ENCODE measurements at regions not wholly inside any gene's neighbourhood (a gene's known extent, or its start where the extent isn't known, plus 50 kb on each side); places are given as distances from the start of the nearest gene placed in this dataset.
"Not testable (repeated sequence)": the region's sequence is repeated elsewhere in the genome, so short reads cannot be mapped to it uniquely, and the experiment has no call there.

DNA sequence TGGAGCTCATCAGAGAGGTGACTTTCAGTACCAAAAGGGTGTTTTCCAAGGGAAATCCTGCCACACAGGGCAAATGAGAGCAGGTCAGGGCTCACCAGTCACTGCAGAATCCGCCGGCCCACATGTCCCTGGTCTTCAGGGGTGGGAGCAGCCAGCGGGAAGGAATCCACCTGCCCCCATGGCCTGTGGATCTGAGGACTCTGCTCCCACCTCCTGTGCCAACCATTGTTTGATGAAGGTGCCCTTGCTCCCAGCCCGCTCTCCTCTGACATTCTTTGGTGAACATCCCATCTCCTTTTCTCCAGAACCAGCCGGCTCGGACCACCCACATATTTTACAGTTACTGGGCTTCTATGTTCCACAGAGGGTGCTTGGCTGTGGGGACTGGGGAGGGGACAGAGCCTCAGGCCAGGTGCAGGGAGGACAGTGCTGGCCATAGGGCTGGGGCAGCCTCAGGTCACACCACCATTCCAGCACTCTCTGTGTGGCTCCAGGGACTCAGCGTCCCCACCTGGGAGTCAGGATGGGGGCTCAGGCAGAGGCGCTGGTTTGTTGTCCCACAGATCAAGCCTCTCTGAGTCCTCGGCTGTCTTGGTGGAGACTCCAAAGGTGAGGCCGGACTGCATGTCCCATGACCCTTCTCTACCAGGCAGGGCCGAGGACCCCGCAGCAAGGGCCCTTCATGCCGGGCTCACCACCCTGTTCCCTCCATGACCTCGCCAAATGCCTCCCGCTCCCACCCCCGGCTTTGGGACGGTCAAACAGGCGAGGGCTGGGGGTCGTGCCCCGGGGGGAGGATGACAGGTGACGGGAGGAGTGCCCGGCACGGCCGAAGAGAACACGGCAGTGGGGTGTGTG is 183.2 kb upstream of the ZNF469 start:
- H3K27ac ChIP-seq (ENCODE audit: low read depth, low read length, poor library complexity, severe bottlenecking); H2AFZ ChIP-seq (ENCODE audit: low read length); H3K79me2 ChIP-seq (ENCODE audit: insufficient read depth, low read length); H3K4me1 ChIP-seq (ENCODE audit: insufficient read depth, low read length, severe bottlenecking); H3K4me3 ChIP-seq (ENCODE audit: low read depth, low read length, poor library complexity, severe bottlenecking); H3F3A ChIP-seq (ENCODE audit: insufficient read depth, low read length); H3K9me2 ChIP-seq (ENCODE audit: low read depth, low read length); H3K9me3 ChIP-seq (ENCODE audit: low read length); H4K20me1 ChIP-seq (ENCODE audit: insufficient read depth, low read length); H3K27me3 ChIP-seq (ENCODE audit: insufficient read depth, low read length); H3K4me2 ChIP-seq (ENCODE audit: low read length); H3K9ac ChIP-seq (ENCODE audit: low read length); H3K36me3 ChIP-seq (ENCODE audit: insufficient read depth, low read length): not testable (repeated sequence)

DNA sequence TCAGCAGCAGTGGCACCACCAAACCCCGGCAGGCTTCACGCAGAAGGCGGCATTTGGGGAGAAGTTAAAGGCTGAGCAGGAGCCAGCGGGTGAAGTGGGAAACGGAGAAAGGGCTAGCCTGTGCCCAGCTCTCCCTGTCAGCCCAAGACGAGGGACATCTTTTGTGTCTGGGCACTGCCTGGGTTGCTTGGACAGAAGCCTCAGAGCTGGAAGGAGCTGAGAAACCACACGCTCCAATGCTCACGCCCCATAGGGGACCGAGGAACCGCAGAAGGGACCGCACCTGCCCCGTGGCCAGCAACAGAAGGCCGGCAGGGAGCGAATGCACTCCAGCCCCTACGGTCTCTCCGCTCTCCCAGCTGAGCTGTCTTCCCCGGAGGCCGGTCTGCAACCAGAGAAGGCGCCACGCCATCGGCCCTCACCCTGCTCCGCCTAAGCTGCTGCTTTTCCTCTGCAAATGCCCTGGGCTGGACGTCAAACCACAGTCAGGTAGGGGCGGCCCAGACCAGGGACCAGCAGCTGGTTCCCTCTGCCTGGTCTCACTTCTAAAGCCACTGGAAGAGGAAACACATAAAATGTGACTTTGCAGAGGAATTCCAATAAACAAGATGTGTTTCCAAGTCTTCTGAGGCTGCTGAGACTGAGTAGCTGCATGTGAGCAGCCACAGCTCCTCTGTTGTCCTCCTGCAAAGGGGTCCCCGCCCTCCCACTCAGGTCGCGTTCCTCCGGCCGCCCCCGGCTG is 182.4 kb upstream of the ZNF469 start:
- not testable (repeated sequence) for H2AFZ ChIP-seq (ENCODE audit: low read length); H3K36me3 ChIP-seq (ENCODE audit: insufficient read depth, low read length); H3K4me2 ChIP-seq (ENCODE audit: low read length); H3K9me3 ChIP-seq (ENCODE audit: low read length); H3K4me3 ChIP-seq (ENCODE audit: low read depth, low read length, poor library complexity, severe bottlenecking); H4K20me1 ChIP-seq (ENCODE audit: insufficient read depth, low read length); H3K79me2 ChIP-seq (ENCODE audit: insufficient read depth, low read length); H3F3A ChIP-seq (ENCODE audit: insufficient read depth, low read length); H3K9me2 ChIP-seq (ENCODE audit: low read depth, low read length); H3K27me3 ChIP-seq (ENCODE audit: insufficient read depth, low read length); H3K27ac ChIP-seq (ENCODE audit: low read depth, low read length, poor library complexity, severe bottlenecking); H3K4me1 ChIP-seq (ENCODE audit: insufficient read depth, low read length, severe bottlenecking); H3K9ac ChIP-seq (ENCODE audit: low read length)

DNA sequence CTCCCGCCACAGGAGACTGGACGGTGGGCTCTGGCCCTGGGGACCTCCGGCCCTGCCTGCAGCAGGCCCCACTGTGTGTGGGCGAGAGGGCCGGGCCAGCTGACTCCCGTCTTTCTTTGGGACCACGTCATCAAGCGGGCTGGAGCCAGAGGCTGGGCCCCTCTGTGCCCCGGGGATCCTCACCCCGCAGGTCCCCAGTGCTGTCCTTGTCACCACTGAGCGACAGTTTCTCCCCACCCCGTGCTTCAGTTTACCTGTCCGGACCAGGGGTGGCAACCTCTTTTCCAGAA is 181.9 kb upstream of the ZNF469 start:
- no peak overlapping the region for H3K9ac ChIP-seq (ENCODE audit: low read length)
- no peaks in the 10 kb centered on the region for H3K4me1 ChIP-seq (ENCODE audit: insufficient read depth, low read length, severe bottlenecking)
- H3K9me3 ChIP-seq (ENCODE audit: low read length), result no peaks in the 10 kb centered on the region
- no peaks in the 10 kb centered on the region for H4K20me1 ChIP-seq (ENCODE audit: insufficient read depth, low read length)
- H3K36me3 ChIP-seq (ENCODE audit: insufficient read depth, low read length), result no peaks in the 10 kb centered on the region
- TF ChIP-seq, protein P1, sequence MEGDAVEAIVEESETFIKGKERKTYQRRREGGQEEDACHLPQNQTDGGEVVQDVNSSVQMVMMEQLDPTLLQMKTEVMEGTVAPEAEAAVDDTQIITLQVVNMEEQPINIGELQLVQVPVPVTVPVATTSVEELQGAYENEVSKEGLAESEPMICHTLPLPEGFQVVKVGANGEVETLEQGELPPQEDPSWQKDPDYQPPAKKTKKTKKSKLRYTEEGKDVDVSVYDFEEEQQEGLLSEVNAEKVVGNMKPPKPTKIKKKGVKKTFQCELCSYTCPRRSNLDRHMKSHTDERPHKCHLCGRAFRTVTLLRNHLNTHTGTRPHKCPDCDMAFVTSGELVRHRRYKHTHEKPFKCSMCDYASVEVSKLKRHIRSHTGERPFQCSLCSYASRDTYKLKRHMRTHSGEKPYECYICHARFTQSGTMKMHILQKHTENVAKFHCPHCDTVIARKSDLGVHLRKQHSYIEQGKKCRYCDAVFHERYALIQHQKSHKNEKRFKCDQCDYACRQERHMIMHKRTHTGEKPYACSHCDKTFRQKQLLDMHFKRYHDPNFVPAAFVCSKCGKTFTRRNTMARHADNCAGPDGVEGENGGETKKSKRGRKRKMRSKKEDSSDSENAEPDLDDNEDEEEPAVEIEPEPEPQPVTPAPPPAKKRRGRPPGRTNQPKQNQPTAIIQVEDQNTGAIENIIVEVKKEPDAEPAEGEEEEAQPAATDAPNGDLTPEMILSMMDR (IDR thresholded peaks at IDR 0.05; ENCODE audit: low read length), result no peak
- no peak for TF ChIP-seq EZH2 (IDR thresholded peaks at IDR 0.05; ENCODE audit: borderline replicate concordance, low read length)
- no peak overlapping the region for H2AFZ ChIP-seq (ENCODE audit: low read length)
- 0 out of 2 replicates have a peak, but pooled peaks cover 9% of the 10 kb centered on the region for H3K27me3 ChIP-seq (ENCODE audit: insufficient read depth, low read length)
- H3F3A ChIP-seq (ENCODE audit: insufficient read depth, low read length), result no peaks in the 10 kb centered on the region
- no peak overlapping the region for H3K4me3 ChIP-seq (ENCODE audit: low read depth, low read length, poor library complexity, severe bottlenecking)
- no peaks in the 10 kb centered on the region for H3K9me2 ChIP-seq (ENCODE audit: low read depth, low read length)
- H3K79me2 ChIP-seq (ENCODE audit: insufficient read depth, low read length), result no peaks in the 10 kb centered on the region
- no peak overlapping the region for H3K27ac ChIP-seq (ENCODE audit: low read depth, low read length, poor library complexity, severe bottlenecking)
- H3K4me2 ChIP-seq (ENCODE audit: low read length), result no peak overlapping the region

DNA sequence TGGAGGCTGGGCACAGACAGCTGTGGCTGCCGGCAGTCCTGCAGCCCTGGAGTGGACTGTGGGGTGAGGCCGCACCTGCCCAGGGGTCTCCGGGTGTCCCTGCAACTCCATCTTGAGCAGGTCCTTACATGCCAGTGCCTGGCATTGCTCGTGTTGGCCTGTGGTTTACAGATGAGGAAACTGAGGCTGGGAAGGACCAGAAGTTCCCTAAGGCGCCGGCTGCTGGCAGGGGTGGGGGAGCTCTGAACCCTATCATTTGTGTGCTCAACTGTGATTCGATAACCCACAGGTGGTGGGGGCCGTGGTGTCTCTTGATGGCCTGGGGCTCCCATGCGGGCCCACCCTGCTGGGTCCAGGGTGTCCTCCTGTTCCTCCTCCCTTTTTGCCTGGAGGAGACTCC is 181.1 kb upstream of the ZNF469 start:
- not testable (repeated sequence) for H3K4me2 ChIP-seq (ENCODE audit: low read length); H3K9me2 ChIP-seq (ENCODE audit: low read depth, low read length)

More for the DNA sequence above, 181.1 kb upstream of the ZNF469 start:
- H3K27ac ChIP-seq (ENCODE audit: low read depth, low read length, poor library complexity, severe bottlenecking); H3K79me2 ChIP-seq (ENCODE audit: insufficient read depth, low read length); H3K9ac ChIP-seq (ENCODE audit: low read length); H3K4me3 ChIP-seq (ENCODE audit: low read depth, low read length, poor library complexity, severe bottlenecking); H3K4me1 ChIP-seq (ENCODE audit: insufficient read depth, low read length, severe bottlenecking); H4K20me1 ChIP-seq (ENCODE audit: insufficient read depth, low read length); H2AFZ ChIP-seq (ENCODE audit: low read length); H3K36me3 ChIP-seq (ENCODE audit: insufficient read depth, low read length); H3K27me3 ChIP-seq (ENCODE audit: insufficient read depth, low read length); H3F3A ChIP-seq (ENCODE audit: insufficient read depth, low read length); H3K9me3 ChIP-seq (ENCODE audit: low read length): not testable (repeated sequence)

All from OCI-LY1 (cell line).